ENCODE measurements at regions not wholly inside any gene's neighbourhood (a gene's known extent, or its start where the extent isn't known, plus 50 kb on each side); places are given as distances from the start of the nearest gene placed in this dataset.

GRCh38 chr1:94727846-94728715, 92.1 kb upstream of the SLC44A3 start:
- WGBS, 2 donors = 26 to 41% methylated on average over 6 to 7 of the region's 7 CpGs
- no peaks in the 10 kb centered on the region for H3K27me3 ChIP-seq
- DNase-seq = no peak
- H3K36me3 ChIP-seq = no peaks in the 10 kb centered on the region
- intact Hi-C loops (cut with DNase I) = no loop called here
- no peaks in the 10 kb centered on the region for H3K9me3 ChIP-seq
- no peak overlapping the region for H3K4me3 ChIP-seq
- TF ChIP-seq POLR2A (IDR thresholded peaks at IDR 0.05) (no peak), CTCF (IDR thresholded peaks at IDR 0.05) (no peak)
- H3K4me1 ChIP-seq = peaks cover 4 to 20% (median 5%) of the 10 kb centered on the region in 3 donors
- peak overlapping the region in 1 of 4 donors; percentile 34 for H3K27ac ChIP-seq

GRCh38 chr1:94726981-94727685, 93.0 kb upstream of the SLC44A3 start:
- DNase-seq = no peak
- Histone ChIP-seq H3K27me3 (peaks cover 0 to 3% (median 0%) of the 10 kb centered on the region in 4 donors), H3K4me1 (peaks cover 4 to 20% (median 5%) of the 10 kb centered on the region in 3 donors), H3K4me3 (no peak overlapping the region), H3K27ac (no peak overlapping the region), H3K9me3 (no peaks in the 10 kb centered on the region), H3K36me3 (no peaks in the 10 kb centered on the region)
- intact Hi-C loops (cut with DNase I) = no loop called here
- TF ChIP-seq CTCF (IDR thresholded peaks at IDR 0.05) = no peak
- no peak for TF ChIP-seq POLR2A (IDR thresholded peaks at IDR 0.05)
- WGBS, 2 donors = 52 to 70% methylated on average over 6 of the region's 6 CpGs

GRCh38 chr1:94725566-94725965, 94.6 kb upstream of the SLC44A3 start:
- no peak for DNase-seq
- H3K27ac ChIP-seq = no peak overlapping the region
- WGBS, 2 donors = 86 to 89% methylated on average over 3 of the region's 3 CpGs
- intact Hi-C loops (cut with DNase I) = no loop called here
- H3K36me3 ChIP-seq = no peaks in the 10 kb centered on the region
- no peak overlapping the region for H3K4me3 ChIP-seq
- H3K4me1 ChIP-seq = peaks cover 4 to 20% (median 5%) of the 10 kb centered on the region in 3 donors
- no peaks in the 10 kb centered on the region for H3K9me3 ChIP-seq
- TF ChIP-seq POLR2A (IDR thresholded peaks at IDR 0.05) = no peak
- TF ChIP-seq CTCF (IDR thresholded peaks at IDR 0.05) = no peak
- peaks cover 0 to 5% (median 0%) of the 10 kb centered on the region in 4 donors for H3K27me3 ChIP-seq

- intact Hi-C loops (cut with DNase I) = no loop called here
- no peaks in the 10 kb centered on the region for H3K9me3 ChIP-seq
- H3K4me3 ChIP-seq = no peak overlapping the region
- no peak for DNase-seq
- H3K4me1 ChIP-seq = peaks cover 4 to 20% (median 5%) of the 10 kb centered on the region in 3 donors
- no peak for TF ChIP-seq CTCF (IDR thresholded peaks at IDR 0.05)
- no peak for TF ChIP-seq POLR2A (IDR thresholded peaks at IDR 0.05)
- no peaks in the 10 kb centered on the region for H3K36me3 ChIP-seq
- no peak overlapping the region for H3K27ac ChIP-seq
- 70 to 73% methylated on average over 5 to 6 of the region's 6 CpGs for WGBS, 2 donors
- peaks cover 0 to 10% (median 0%) of the 10 kb centered on the region in 4 donors for H3K27me3 ChIP-seq
Observed at GRCh38 chr1:94723894-94724293, 96.3 kb upstream of the SLC44A3 start.

GRCh38 chr1:94723463-94723862, 96.7 kb upstream of the SLC44A3 start:
- Histone ChIP-seq H3K4me3 (no peak overlapping the region), H3K27me3 (peaks cover 0 to 12% (median 0%) of the 10 kb centered on the region in 4 donors), H3K4me1 (peaks cover 4 to 15% (median 5%) of the 10 kb centered on the region in 3 donors), H3K27ac (no peak overlapping the region), H3K9me3 (no peaks in the 10 kb centered on the region), H3K36me3 (no peaks in the 10 kb centered on the region)
- WGBS, 2 donors = 90 to 100% methylated on average over 2 of the region's 6 CpGs
- no peak for TF ChIP-seq POLR2A (IDR thresholded peaks at IDR 0.05)
- TF ChIP-seq CTCF (IDR thresholded peaks at IDR 0.05) = no peak
- no peak for DNase-seq
- intact Hi-C loops (cut with DNase I) = no loop called here
